Activated naive CD4-positive, alpha-beta T cell treated with anti-CD3 and anti-CD28 coated beads for 36 hours (primary cell): ENCODE measurements at regions not wholly inside any gene's neighbourhood (a gene's known extent, or its start where the extent isn't known, plus 50 kb on each side); places are given as distances from the start of the nearest gene placed in this dataset.
"Not testable (repeated sequence)": the region's sequence is repeated elsewhere in the genome, so short reads cannot be mapped to it uniquely, and the experiment has no call there.

Experiments
- CTCF ChIA-PET: fragments of 350-600 bp; sonication (Branson Sonifier 250); formaldehyde crosslinking; loops from one replicate; lab custom pipeline; 2021; ENCODE audit warnings: antibody characterized with exemption; lab: Charles Lee
- DNase-seq: peaks from one replicate; pipeline ENCODE4 v3.0.0-alpha.2; 2020
- H3K27ac Mint-ChIP-seq: one replicate; pipeline ENCODE4 v1.8.0; 2021; ENCODE audit warnings: mild to moderate bottlenecking, mixed read lengths
- H3K27me3 Mint-ChIP-seq: one replicate; pipeline ENCODE4 v1.8.0; 2021; ENCODE audit warnings: low read depth, mixed read lengths
- H3K36me3 Mint-ChIP-seq: one replicate; pipeline ENCODE4 v1.8.0; 2021; ENCODE audit warnings: low read depth, mixed read lengths
- H3K4me1 Mint-ChIP-seq: one replicate; pipeline ENCODE4 v1.8.0; 2021; ENCODE audit warnings: low read depth, mixed read lengths
- H3K4me3 Mint-ChIP-seq: one replicate; pipeline ENCODE4 v1.8.0; 2021; ENCODE audit warnings: mild to moderate bottlenecking, moderate library complexity, mixed read lengths
- H3K9me3 Mint-ChIP-seq: one replicate; pipeline ENCODE4 v1.8.0; 2021; ENCODE audit warnings: mixed read lengths
- intact Hi-C: fragments of 100-400 bp; cut with micrococcal nuclease; formaldehyde crosslinking; loops from one replicate; pipeline ENCODE4 v1.15.1; 2023

DNA sequence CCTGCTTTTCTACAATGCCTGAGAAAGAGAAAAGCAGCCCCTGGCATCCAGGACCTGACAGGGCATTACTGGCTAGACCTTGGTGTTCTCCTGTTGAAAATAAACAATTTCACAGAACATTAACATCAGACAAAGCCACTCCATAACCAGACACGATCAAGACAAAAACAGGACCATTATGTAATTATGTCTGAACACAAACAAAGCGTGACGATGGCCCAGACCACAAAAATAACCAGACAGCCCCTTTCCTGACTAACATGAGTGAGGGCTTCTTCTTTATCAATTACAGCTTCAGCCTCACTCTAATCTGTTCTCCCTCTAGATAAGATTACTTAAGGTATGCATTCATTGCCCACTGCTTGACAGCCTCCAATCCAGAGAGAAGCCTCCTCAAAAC is 172.7 kb upstream of the LMCD1 start:
- H3K27me3 Mint-ChIP-seq = no peaks in the 10 kb centered on the region
- H3K4me1 Mint-ChIP-seq = peaks cover 17% of the 10 kb centered on the region
- H3K27ac Mint-ChIP-seq = no peak overlapping the region
- no peaks in the 10 kb centered on the region for H3K9me3 Mint-ChIP-seq
- no peaks in the 10 kb centered on the region for H3K36me3 Mint-ChIP-seq
- CTCF ChIA-PET = no interaction called here
- H3K4me3 Mint-ChIP-seq = no peak overlapping the region
- intact Hi-C loops = no loop called here
- DNase-seq = no peak

DNA sequence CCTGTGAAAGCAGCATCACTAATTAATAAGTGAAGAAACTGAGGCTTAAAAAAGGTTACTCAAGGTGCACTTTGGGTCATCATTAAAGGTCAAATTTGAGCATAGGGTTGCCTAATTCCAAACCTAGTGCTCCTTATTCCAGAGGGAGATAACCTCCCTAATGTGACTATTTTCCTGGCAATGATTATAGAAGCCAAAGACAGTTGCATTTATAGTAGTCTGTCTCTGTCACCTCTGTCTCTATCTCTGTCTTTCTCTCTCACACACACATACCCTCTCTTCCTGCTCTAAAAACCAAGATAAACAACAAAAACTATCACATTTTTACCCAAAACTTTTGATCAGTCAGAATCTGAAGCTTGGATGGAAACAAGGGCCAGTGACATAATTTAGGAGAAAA is 172.0 kb upstream of the LMCD1 start:
- H3K9me3 Mint-ChIP-seq = no peaks in the 10 kb centered on the region
- CTCF ChIA-PET = no interaction called here
- H3K4me1 Mint-ChIP-seq = peaks cover 15% of the 10 kb centered on the region
- no peak overlapping the region for H3K4me3 Mint-ChIP-seq
- DNase-seq = no peak
- no peaks in the 10 kb centered on the region for H3K36me3 Mint-ChIP-seq
- intact Hi-C loops = no loop called here
- H3K27ac Mint-ChIP-seq = no peak overlapping the region
- no peaks in the 10 kb centered on the region for H3K27me3 Mint-ChIP-seq

DNA sequence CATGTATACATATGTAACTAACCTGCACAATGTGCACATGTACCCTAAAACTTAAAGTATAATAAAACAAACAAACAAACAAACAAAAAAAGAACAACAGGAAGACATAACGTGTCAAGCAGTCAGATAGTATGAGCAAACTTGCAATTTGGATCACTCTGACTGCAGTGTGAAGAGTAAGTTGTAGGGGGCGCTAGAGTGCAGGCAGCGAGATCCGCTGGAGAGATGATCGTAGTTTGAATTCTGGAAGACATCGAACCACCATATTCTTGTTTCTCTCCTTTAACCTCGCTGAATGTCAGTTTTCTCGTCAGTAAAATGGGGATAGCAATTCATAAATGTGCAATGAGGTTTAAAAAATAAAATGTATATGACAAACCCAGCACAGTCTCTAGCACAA is 165.2 kb upstream of the LMCD1 start:
- H3K36me3 Mint-ChIP-seq = no peaks in the 10 kb centered on the region
- peaks cover 2% of the 10 kb centered on the region for H3K4me1 Mint-ChIP-seq
- H3K9me3 Mint-ChIP-seq = no peaks in the 10 kb centered on the region
- no peak overlapping the region for H3K4me3 Mint-ChIP-seq
- no peaks in the 10 kb centered on the region for H3K27me3 Mint-ChIP-seq
- intact Hi-C loops = no loop called here
- H3K27ac Mint-ChIP-seq = no peak overlapping the region
- no peak for DNase-seq
- CTCF ChIA-PET = interaction anchor here (1.0 kb wide), 1 partner anchor 9 kb away, joined by 3 read pairs; no protein-coding TSS in a partner anchor

DNA sequence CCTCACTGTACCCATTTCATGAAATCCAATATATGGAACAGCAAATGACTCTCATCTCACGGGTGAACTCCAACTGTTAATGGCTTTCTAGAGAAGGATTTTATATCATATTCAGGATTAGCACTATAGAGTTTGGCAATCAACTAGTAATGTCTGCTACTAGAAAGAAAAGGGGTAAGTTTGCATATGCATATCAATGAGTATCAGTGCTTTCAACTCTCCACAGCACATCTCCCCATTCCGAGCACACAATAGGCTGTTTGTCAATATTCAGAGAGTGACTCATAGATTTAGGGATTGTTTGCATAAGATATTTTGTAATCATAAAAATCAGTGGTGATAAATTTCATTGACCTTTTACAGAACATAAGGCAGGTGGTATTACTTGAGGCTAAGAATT is 163.2 kb upstream of the LMCD1 start:
- intact Hi-C loops = no loop called here
- no peaks in the 10 kb centered on the region for H3K36me3 Mint-ChIP-seq
- H3K27me3 Mint-ChIP-seq = no peaks in the 10 kb centered on the region
- no peak overlapping the region for H3K4me3 Mint-ChIP-seq
- CTCF ChIA-PET = no interaction called here
- H3K9me3 Mint-ChIP-seq = no peaks in the 10 kb centered on the region
- no peak for DNase-seq
- H3K27ac Mint-ChIP-seq = no peak overlapping the region
- H3K4me1 Mint-ChIP-seq = peaks cover 2% of the 10 kb centered on the region

DNA sequence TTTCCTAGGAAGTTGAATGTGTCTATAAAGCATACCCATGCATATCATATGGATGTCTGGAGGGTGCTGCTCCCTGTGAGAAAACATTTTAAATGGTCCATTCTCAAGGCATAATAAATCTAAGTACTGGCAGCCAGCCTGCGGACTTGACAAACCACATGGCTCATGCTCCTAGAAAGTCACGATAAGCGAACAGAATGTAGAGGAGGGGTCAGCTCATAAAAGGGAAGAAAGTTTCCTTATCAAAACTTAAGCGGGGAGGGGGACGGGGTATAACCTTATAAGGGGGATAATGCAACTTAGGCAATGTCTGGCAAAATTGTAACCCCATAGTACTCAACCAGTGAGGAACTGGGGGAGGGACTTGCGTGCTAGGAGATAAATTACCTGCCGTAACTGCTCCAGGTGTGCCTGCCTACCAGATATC is 159.8 kb upstream of the LMCD1 start:
- intact Hi-C loops = no loop called here
- Mint-ChIP-seq H3K4me3 (no peak overlapping the region), H3K27ac (no peak overlapping the region), H3K27me3 (no peaks in the 10 kb centered on the region), H3K36me3 (no peaks in the 10 kb centered on the region), H3K9me3 (peaks cover 15% of the 10 kb centered on the region), H3K4me1 (no peaks in the 10 kb centered on the region)
- CTCF ChIA-PET = no interaction called here
- DNase-seq = no peak

DNA sequence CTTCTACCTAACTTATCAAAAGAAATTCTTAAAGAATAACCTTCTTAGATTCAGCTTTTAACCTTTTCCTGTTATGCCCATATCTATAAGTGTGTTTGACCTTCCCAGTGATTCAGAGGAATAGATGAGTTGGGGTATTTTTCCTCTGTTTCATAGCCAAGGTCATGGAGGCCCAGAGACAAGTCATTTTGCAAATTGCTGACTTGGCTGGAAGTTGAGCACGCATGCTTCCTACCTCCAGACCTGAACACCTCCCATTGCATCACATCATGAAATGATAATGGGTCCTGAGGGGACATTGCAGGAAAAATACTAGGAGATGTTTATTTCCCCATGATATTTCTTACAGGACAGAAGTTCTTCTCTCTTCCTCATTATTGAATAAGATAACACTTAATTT is 158.6 kb upstream of the LMCD1 start:
- Mint-ChIP-seq H3K9me3 (peaks cover 15% of the 10 kb centered on the region), H3K27ac (no peak overlapping the region), H3K4me3 (no peak overlapping the region), H3K27me3 (no peaks in the 10 kb centered on the region), H3K36me3 (peaks cover 1% of the 10 kb centered on the region), H3K4me1 (no peaks in the 10 kb centered on the region)
- CTCF ChIA-PET = interaction anchor here (1.1 kb wide), 1 partner anchor 19 kb away, joined by 4 read pairs; no protein-coding TSS in a partner anchor
- no peak for DNase-seq
- intact Hi-C loops = no loop called here

DNA sequence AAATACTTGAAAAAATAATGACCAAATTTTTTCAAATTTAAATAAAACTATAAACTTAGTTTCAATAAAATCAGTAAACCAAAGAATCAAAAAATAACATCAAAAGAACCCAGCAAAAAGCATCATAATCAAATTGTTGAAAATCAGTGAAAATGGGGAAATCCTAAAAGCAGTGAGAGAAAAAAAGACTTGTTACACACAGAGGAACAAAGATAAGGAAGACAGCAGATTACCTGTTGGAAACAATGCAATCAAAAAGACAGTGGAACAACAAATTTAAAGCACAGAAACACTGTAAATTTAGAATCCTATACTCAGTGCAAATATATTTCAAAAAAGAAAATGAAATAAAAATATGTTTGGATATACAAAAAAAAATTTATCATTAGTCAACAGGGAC is 156.2 kb upstream of the LMCD1 start:
- peaks cover 15% of the 10 kb centered on the region for H3K9me3 Mint-ChIP-seq
- no peak overlapping the region for H3K4me3 Mint-ChIP-seq
- peaks cover 1% of the 10 kb centered on the region for H3K36me3 Mint-ChIP-seq
- CTCF ChIA-PET = no interaction called here
- no peak overlapping the region for H3K27ac Mint-ChIP-seq
- no peaks in the 10 kb centered on the region for H3K27me3 Mint-ChIP-seq
- intact Hi-C loops = no loop called here
- no peaks in the 10 kb centered on the region for H3K4me1 Mint-ChIP-seq
- no peak for DNase-seq

DNA sequence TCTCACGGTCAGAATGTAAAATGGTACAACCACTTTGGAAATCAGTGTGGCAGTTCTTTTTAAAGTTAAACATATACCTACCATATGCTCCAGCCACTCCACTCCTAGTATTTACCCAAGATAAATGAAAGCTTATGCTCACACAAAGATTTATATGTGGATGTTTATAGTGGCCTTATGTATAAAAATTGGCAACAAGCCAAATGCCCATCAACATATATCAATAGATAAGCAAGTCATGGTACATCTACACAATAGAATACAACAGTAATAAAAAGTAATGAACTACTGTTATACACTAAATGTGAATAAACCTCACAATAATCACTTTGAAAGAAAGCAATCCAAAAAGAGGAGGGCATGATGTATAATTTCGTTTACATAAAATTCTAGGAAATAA is 153.5 kb upstream of the LMCD1 start:
- H3K4me1 Mint-ChIP-seq = peaks cover 6% of the 10 kb centered on the region
- H3K4me3 Mint-ChIP-seq = no peak overlapping the region
- H3K9me3 Mint-ChIP-seq = peaks cover 18% of the 10 kb centered on the region
- no peak for DNase-seq
- CTCF ChIA-PET = no interaction called here
- H3K27ac Mint-ChIP-seq = no peak overlapping the region
- intact Hi-C loops = no loop called here
- H3K36me3 Mint-ChIP-seq = peaks cover 1% of the 10 kb centered on the region
- H3K27me3 Mint-ChIP-seq = no peaks in the 10 kb centered on the region

DNA sequence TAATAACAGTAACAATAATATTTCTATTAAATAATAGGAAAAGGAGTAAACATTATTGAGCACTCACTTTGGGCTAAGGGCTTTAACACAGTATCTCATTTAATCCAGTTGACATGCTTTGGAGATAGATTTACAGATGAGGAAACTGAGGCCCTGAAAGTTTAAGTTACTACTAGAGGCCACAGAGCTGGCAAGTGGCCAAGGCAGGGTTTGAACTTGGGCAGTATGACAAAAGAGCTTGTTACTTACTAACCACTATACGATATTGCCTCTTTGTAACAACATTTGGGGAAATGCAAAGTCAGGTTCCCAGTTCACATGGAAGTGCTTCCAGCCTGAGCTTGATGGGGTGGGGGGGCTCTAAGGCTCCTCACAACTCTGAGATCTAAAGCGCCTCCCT is 149.1 kb upstream of the LMCD1 start:
- H3K36me3 Mint-ChIP-seq = peaks cover 1% of the 10 kb centered on the region
- DNase-seq = no peak
- intact Hi-C loops = no loop called here
- CTCF ChIA-PET = no interaction called here
- no peaks in the 10 kb centered on the region for H3K27me3 Mint-ChIP-seq
- peaks cover 3% of the 10 kb centered on the region for H3K9me3 Mint-ChIP-seq
- H3K27ac Mint-ChIP-seq = no peak overlapping the region
- H3K4me1 Mint-ChIP-seq = peaks cover 33% of the 10 kb centered on the region
- no peak overlapping the region for H3K4me3 Mint-ChIP-seq

DNA sequence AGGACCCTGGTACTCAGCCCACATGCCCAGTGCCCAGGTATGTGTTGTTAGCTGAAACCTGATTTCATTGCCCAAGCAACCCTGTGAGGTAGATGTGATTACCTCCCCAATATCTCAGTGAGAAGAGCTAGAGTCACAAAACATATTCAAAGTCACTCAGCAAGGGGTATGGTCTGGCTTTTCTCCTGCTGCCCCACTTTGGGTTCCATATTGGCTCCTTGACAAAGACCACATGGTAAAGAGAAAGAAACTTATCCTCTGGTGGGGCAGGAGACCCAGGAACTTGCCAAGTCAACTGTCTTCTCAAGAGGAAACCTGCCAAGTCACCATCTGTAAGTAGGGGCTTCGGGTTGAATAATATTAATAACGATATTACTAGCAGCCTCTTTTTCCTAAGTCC is 148.3 kb upstream of the LMCD1 start:
- Mint-ChIP-seq H3K27ac (no peak overlapping the region), H3K36me3 (peaks cover 3% of the 10 kb centered on the region), H3K4me1 (peaks cover 41% of the 10 kb centered on the region), H3K4me3 (no peak overlapping the region), H3K27me3 (no peaks in the 10 kb centered on the region), H3K9me3 (peaks cover 8% of the 10 kb centered on the region)
- no peak for DNase-seq
- CTCF ChIA-PET = no interaction called here
- intact Hi-C loops = no loop called here

DNA sequence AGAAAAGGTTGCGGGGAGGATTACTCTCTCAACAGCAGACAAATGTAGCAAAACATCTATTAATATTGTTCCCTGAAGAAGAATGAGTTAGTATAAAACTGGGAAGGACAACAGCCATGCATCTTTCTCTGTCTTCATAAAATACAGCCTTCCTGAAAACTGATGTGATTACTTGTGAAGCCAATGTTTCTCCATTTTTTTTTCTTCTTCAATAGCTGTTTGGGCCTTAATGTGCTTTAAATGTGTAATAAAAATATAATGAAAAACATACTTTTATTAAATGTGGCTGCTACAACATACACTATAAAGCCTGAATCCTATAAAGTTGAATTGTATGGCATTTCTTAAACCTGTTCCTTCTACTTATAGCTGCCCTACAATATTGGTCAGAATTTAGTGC is 146.3 kb upstream of the LMCD1 start:
- no peak overlapping the region for H3K27ac Mint-ChIP-seq
- H3K4me1 Mint-ChIP-seq = peaks cover 46% of the 10 kb centered on the region
- intact Hi-C loops = no loop called here
- H3K36me3 Mint-ChIP-seq = peaks cover 5% of the 10 kb centered on the region
- no peak for DNase-seq
- H3K9me3 Mint-ChIP-seq = peaks cover 11% of the 10 kb centered on the region
- CTCF ChIA-PET = no interaction called here
- no peaks in the 10 kb centered on the region for H3K27me3 Mint-ChIP-seq
- H3K4me3 Mint-ChIP-seq = no peak overlapping the region

DNA sequence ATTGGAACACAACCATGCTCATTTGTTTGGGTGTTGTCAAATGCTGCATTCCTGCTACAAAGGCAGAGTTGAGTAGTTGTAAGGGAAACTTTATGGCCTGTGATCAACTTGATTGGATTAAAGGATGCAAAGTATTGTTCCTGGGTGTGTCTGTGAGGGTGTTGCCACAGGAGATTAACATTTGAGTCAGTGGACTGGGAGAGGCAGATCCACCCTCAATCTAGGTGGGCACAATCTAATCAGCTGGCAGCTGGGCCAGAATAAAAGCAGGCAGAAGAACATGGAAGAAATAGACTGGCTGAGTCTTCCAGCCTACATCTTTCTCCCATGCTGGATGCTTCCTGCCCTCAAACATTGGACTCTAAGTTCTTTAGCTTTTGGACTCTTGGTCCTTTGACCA is 145.6 kb upstream of the LMCD1 start:
- intact Hi-C loops, H3K4me3 Mint-ChIP-seq, H3K27ac Mint-ChIP-seq, DNase-seq, CTCF ChIA-PET, H3K36me3 Mint-ChIP-seq, H3K27me3 Mint-ChIP-seq: not testable (repeated sequence)
- Mint-ChIP-seq H3K4me1 (peaks cover 46% of the 10 kb centered on the region), H3K9me3 (peaks cover 12% of the 10 kb centered on the region)

DNA sequence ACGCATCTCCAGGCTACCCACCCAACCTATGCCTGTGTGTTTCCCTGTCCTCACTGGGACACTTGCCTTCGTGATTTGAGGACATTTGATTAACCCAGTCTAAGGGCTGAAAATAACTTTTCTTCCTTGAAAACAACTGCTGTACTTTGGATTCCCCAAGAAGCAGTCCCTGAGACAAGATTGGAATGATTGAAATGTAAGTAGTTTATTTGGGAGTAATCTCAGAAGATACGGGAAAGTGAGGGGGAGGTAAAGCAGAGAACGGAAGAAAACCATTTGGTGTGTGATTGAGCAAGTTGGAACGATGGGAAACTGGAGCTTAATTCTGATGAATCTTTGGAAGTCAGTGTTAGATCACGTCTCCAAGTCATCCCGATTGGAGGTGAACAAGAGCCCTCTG is 143.8 kb upstream of the LMCD1 start:
- intact Hi-C loops = no loop called here
- H3K36me3 Mint-ChIP-seq = peaks cover 5% of the 10 kb centered on the region
- H3K4me1 Mint-ChIP-seq = peaks cover 42% of the 10 kb centered on the region
- peak overlapping the region; percentile 76 for H3K27ac Mint-ChIP-seq
- H3K9me3 Mint-ChIP-seq = peaks cover 18% of the 10 kb centered on the region
- no peaks in the 10 kb centered on the region for H3K27me3 Mint-ChIP-seq
- CTCF ChIA-PET = no interaction called here
- H3K4me3 Mint-ChIP-seq = no peak overlapping the region
- no peak for DNase-seq

DNA sequence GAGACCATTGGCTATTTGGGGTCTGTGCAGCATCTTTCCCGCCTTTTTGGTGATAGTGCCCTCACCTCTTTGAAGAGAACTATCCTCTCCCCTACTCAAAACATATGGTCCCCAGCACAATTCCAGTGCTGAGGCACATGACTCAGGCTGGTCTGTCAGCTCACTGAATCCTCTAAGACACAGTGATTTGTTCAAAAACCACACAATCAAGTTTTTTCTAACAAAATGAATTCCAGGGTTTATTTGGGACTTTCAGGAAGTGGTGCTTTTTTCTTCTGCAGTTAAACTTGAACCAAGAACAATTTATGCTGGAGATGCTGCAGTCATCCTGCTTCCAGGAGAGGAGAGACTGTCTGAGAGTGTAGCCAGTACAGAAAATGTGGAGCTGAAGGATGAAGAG is 142.5 kb upstream of the LMCD1 start:
- H3K4me1 Mint-ChIP-seq = peaks cover 39% of the 10 kb centered on the region
- intact Hi-C loops = no loop called here

More for the DNA sequence above, 142.5 kb upstream of the LMCD1 start:
- Mint-ChIP-seq H3K36me3 (peaks cover 5% of the 10 kb centered on the region), H3K9me3 (peaks cover 18% of the 10 kb centered on the region), H3K4me3 (no peak overlapping the region), H3K27me3 (no peaks in the 10 kb centered on the region), H3K27ac (no peak overlapping the region)
- CTCF ChIA-PET = no interaction called here
- DNase-seq = no peak
